ENCODE measurements at regions not wholly inside any gene's neighbourhood (a gene's known extent, or its start where the extent isn't known, plus 50 kb on each side); places are given as distances from the start of the nearest gene placed in this dataset.

DNA sequence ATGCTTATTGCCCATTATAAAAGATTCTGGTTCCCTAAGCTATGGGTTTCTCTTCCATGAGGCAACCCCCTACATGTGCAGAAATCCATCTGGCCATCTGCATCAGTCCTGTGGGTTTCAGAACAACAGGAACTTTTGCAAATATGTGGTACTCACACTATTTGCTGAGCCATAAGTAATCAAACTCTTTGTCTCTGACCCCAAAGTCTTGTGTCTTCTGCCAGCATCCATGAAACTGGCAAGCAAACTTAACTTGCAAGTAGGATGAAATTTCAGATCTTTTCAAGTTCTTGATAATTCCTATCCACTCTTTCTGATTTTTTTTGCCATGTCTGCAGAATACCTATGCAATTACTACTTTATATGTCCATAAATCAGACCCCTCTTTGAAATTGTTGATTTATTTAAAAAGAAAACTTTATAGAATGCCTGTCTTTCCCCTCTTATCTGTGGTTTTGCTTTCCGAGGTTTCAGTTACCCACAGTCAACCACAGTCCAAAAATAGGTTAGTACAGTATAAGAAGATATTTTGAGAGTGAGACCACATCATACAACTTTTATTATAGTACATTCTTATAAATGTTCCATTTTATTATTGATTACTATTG is 158.4 kb upstream of the IRX3 start:
- Histone ChIP-seq H3K4me1 (ENCODE audit: control insufficient read depth in 1 of 2, insufficient read depth in 2 of 2, low read length in 2 of 2) (no peaks in the 10 kb centered on the region), H3K4me3 (ENCODE audit: low read length in 2 of 2) (no peak overlapping the region), H3K36me3 (ENCODE audit: control insufficient read depth in 1 of 2, insufficient read depth in 2 of 2, low read length in 1 of 2) (no peaks in the 10 kb centered on the region), H3K27ac (ENCODE audit: low read depth in 1 of 2, low read length in 2 of 2) (no peak overlapping the region), H3K9me3 (ENCODE audit: control insufficient read depth, low read length) (peaks cover 7% of the 10 kb centered on the region), H3K27me3 (ENCODE audit: control insufficient read depth in 1 of 2, insufficient read depth in 2 of 2, low read length in 1 of 2) (no peaks in the 10 kb centered on the region)
- intact Hi-C loops (cut with DNase I), result no loop called here
- WGBS, 2 donors, result 15 to 17% methylated on average over 1 of the region's 1 CpG
- ATAC-seq (ENCODE audit: low FRiP score), result no peak
- DNase-seq, result no peak

DNA sequence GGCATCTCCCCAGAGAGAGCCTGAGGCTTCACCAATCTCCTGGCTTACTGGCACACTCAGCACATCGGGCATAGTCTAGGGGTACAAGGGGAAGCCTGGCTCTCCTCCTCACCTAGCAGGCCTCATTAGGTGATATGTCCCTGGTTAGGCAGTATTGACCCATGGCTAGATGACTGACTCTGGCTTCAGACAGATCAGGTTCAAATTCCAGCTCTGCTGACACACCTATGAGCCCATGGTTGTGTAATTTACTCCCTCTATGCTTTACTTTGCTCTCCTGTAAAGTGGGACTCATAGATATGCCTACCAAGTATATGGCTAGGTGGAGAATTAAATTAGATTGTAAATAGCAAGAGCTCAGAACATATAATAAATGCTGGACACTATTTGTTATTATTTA is 157.3 kb upstream of the IRX3 start:
- H3K27ac ChIP-seq (ENCODE audit: low read depth in 1 of 2, low read length in 2 of 2), result no peak overlapping the region
- intact Hi-C loops (cut with DNase I), result no loop called here
- DNase-seq (no peak), ATAC-seq (ENCODE audit: low FRiP score) (no peak)
- 98 to 100% methylated on average over 1 of the region's 1 CpG for WGBS, 2 donors
- H3K4me3 ChIP-seq (ENCODE audit: low read length in 2 of 2), result no peak overlapping the region
- H3K4me1 ChIP-seq (ENCODE audit: control insufficient read depth in 1 of 2, insufficient read depth in 2 of 2, low read length in 2 of 2), result no peaks in the 10 kb centered on the region
- H3K36me3 ChIP-seq (ENCODE audit: control insufficient read depth in 1 of 2, insufficient read depth in 2 of 2, low read length in 1 of 2), result no peaks in the 10 kb centered on the region
- peaks cover 7% of the 10 kb centered on the region for H3K9me3 ChIP-seq (ENCODE audit: control insufficient read depth, low read length)
- H3K27me3 ChIP-seq (ENCODE audit: control insufficient read depth in 1 of 2, insufficient read depth in 2 of 2, low read length in 1 of 2), result no peaks in the 10 kb centered on the region

DNA sequence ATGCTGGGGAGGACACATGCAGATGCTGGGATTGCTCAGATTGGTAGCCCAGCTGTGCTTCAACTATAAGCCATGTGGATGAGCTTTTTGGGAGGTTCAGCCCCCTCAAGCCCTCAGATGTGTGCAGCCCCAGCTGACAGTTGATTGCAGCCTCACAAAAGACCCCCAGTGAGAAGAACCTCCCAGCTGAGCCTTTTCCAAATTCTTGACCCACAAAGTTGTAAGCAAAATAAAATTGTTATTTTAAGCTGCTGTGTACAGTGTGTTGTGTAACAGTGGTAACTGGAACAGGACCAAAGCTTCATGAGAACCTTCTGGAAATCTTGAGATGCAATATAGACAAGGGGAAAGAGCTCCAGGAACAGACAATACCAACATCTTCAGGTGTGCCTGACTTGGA is 156.8 kb upstream of the IRX3 start:
- no peaks in the 10 kb centered on the region for H3K27me3 ChIP-seq (ENCODE audit: control insufficient read depth in 1 of 2, insufficient read depth in 2 of 2, low read length in 1 of 2)
- intact Hi-C loops (cut with DNase I), result no loop called here

GRCh38 chr16:54442864-54443263 is 156.3 kb upstream of the IRX3 start:
- WGBS, 2 donors, result 86 to 88% methylated on average over 5 of the region's 5 CpGs
- Histone ChIP-seq H3K27ac (ENCODE audit: low read depth in 1 of 2, low read length in 2 of 2) (no peak overlapping the region), H3K9me3 (ENCODE audit: control insufficient read depth, low read length) (peaks cover 7% of the 10 kb centered on the region), H3K4me3 (ENCODE audit: low read length in 2 of 2) (no peak overlapping the region), H3K4me1 (ENCODE audit: control insufficient read depth in 1 of 2, insufficient read depth in 2 of 2, low read length in 2 of 2) (no peaks in the 10 kb centered on the region), H3K36me3 (ENCODE audit: control insufficient read depth in 1 of 2, insufficient read depth in 2 of 2, low read length in 1 of 2) (no peaks in the 10 kb centered on the region), H3K27me3 (ENCODE audit: control insufficient read depth in 1 of 2, insufficient read depth in 2 of 2, low read length in 1 of 2) (no peaks in the 10 kb centered on the region)
- intact Hi-C loops (cut with DNase I), result no loop called here
- ATAC-seq (ENCODE audit: low FRiP score) (no peak), DNase-seq (no peak)

More for the DNA sequence above, 156.8 kb upstream of the IRX3 start:
- peaks cover 7% of the 10 kb centered on the region for H3K9me3 ChIP-seq (ENCODE audit: control insufficient read depth, low read length)
- H3K27ac ChIP-seq (ENCODE audit: low read depth in 1 of 2, low read length in 2 of 2), result no peak overlapping the region
- ATAC-seq (ENCODE audit: low FRiP score) (no peak), DNase-seq (no peak)
- H3K36me3 ChIP-seq (ENCODE audit: control insufficient read depth in 1 of 2, insufficient read depth in 2 of 2, low read length in 1 of 2), result no peaks in the 10 kb centered on the region
- H3K4me3 ChIP-seq (ENCODE audit: low read length in 2 of 2), result no peak overlapping the region
- no peaks in the 10 kb centered on the region for H3K4me1 ChIP-seq (ENCODE audit: control insufficient read depth in 1 of 2, insufficient read depth in 2 of 2, low read length in 2 of 2)

DNA sequence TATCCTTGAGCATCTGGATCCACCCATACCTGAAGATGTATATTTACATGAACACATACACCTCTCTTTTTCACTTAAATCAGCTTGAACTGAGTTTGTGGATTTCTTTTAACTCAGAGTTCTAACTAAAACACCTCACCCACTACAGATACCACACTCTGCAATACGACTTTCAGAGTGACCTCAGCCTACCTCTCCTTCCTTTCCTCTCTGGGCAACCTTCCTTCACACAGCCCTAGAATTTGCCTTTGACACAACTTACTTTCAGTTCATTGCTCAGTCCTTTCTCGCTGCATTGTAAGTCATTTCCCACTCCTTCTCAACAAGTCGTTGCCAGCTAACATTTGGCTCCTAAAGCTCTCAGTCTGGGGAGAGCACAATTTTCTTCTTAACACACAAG is 151.9 kb upstream of the IRX3 start:
- intact Hi-C loops (cut with DNase I), result no loop called here
- Histone ChIP-seq H3K4me3 (ENCODE audit: low read length in 2 of 2) (no peak overlapping the region), H3K36me3 (ENCODE audit: control insufficient read depth in 1 of 2, insufficient read depth in 2 of 2, low read length in 1 of 2) (no peaks in the 10 kb centered on the region), H3K4me1 (ENCODE audit: control insufficient read depth in 1 of 2, insufficient read depth in 2 of 2, low read length in 2 of 2) (no peaks in the 10 kb centered on the region), H3K27ac (ENCODE audit: low read depth in 1 of 2, low read length in 2 of 2) (no peak overlapping the region), H3K27me3 (ENCODE audit: control insufficient read depth in 1 of 2, insufficient read depth in 2 of 2, low read length in 1 of 2) (no peaks in the 10 kb centered on the region), H3K9me3 (ENCODE audit: control insufficient read depth, low read length) (peaks cover 3% of the 10 kb centered on the region)
- no peak for DNase-seq
- ATAC-seq (ENCODE audit: low FRiP score), result no peak
- WGBS, 2 donors, result 59 to 65% methylated on average over 3 of the region's 3 CpGs

- no peak overlapping the region for H3K27ac ChIP-seq (ENCODE audit: low read depth in 1 of 2, low read length in 2 of 2)
- intact Hi-C loops (cut with DNase I), result no loop called here
- H3K4me3 ChIP-seq (ENCODE audit: low read length in 2 of 2), result no peak overlapping the region
- no peaks in the 10 kb centered on the region for H3K4me1 ChIP-seq (ENCODE audit: control insufficient read depth in 1 of 2, insufficient read depth in 2 of 2, low read length in 2 of 2)
- ATAC-seq (ENCODE audit: low FRiP score) (no peak), DNase-seq (no peak)
- H3K27me3 ChIP-seq (ENCODE audit: control insufficient read depth in 1 of 2, insufficient read depth in 2 of 2, low read length in 1 of 2), result no peaks in the 10 kb centered on the region
- H3K36me3 ChIP-seq (ENCODE audit: control insufficient read depth in 1 of 2, insufficient read depth in 2 of 2, low read length in 1 of 2), result no peaks in the 10 kb centered on the region
- WGBS, 2 donors, result 76 to 80% methylated on average over 4 of the region's 4 CpGs
- no peaks in the 10 kb centered on the region for H3K9me3 ChIP-seq (ENCODE audit: control insufficient read depth, low read length)
These were observed 151.3 kb upstream of the IRX3 start for GRCh38 chr16:54437921-54438320.

DNA sequence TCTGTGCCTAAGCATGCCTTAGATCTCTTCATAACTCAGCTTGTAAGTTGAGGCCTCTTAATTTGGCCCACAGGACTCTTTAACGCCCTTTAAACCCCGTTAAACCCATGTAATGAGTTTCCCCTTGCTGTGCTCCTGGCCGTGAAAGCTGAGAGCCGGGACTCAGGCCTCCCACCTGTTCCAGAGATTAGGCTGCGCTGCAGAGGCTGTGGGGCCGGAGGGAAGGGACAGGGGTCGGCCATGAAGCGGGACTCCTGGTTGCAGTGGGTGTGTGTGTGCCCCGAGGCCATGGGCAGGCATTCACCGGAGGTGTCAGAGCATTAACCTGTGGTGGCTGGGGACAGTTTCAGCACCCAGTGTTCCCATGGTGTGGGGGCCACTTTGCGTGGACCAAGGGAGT is 150.8 kb upstream of the IRX3 start:
- DNase-seq (no peak), ATAC-seq (ENCODE audit: low FRiP score) (no peak)
- Histone ChIP-seq H3K27me3 (ENCODE audit: control insufficient read depth in 1 of 2, insufficient read depth in 2 of 2, low read length in 1 of 2) (no peaks in the 10 kb centered on the region), H3K36me3 (ENCODE audit: control insufficient read depth in 1 of 2, insufficient read depth in 2 of 2, low read length in 1 of 2) (no peaks in the 10 kb centered on the region), H3K9me3 (ENCODE audit: control insufficient read depth, low read length) (no peaks in the 10 kb centered on the region), H3K4me1 (ENCODE audit: control insufficient read depth in 1 of 2, insufficient read depth in 2 of 2, low read length in 2 of 2) (no peaks in the 10 kb centered on the region), H3K27ac (ENCODE audit: low read depth in 1 of 2, low read length in 2 of 2) (no peak overlapping the region), H3K4me3 (ENCODE audit: low read length in 2 of 2) (no peak overlapping the region)
- 69 to 74% methylated on average over 11 of the region's 11 CpGs for WGBS, 2 donors
- intact Hi-C loops (cut with DNase I), result no loop called here

DNA sequence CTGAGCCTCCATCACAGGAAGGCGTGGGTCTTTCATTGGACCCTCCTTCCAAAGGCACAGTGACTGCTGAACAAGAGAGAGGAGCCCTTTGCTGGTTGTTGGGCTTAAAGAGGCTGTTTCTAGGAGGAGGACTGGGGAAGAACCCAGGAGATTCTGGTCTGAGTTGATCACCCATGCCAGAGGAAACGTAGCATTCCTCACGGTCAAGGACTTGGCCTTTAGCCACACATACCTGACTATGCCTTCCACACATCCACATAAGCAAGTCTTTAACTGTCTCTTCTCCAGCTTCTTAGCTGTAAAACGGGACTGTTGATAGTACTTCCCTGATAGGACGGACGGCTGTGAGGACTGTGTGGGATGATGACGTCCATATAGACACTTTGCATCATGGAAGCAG is 149.8 kb upstream of the IRX3 start:
- Histone ChIP-seq H3K4me3 (ENCODE audit: low read length in 2 of 2) (no peak overlapping the region), H3K4me1 (ENCODE audit: control insufficient read depth in 1 of 2, insufficient read depth in 2 of 2, low read length in 2 of 2) (no peaks in the 10 kb centered on the region), H3K9me3 (ENCODE audit: control insufficient read depth, low read length) (no peaks in the 10 kb centered on the region), H3K27ac (ENCODE audit: low read depth in 1 of 2, low read length in 2 of 2) (no peak overlapping the region), H3K36me3 (ENCODE audit: control insufficient read depth in 1 of 2, insufficient read depth in 2 of 2, low read length in 1 of 2) (no peaks in the 10 kb centered on the region), H3K27me3 (ENCODE audit: control insufficient read depth in 1 of 2, insufficient read depth in 2 of 2, low read length in 1 of 2) (no peaks in the 10 kb centered on the region)
- intact Hi-C loops (cut with DNase I), result no loop called here
- DNase-seq (no peak), ATAC-seq (ENCODE audit: low FRiP score) (no peak)
- 68 to 70% methylated on average over 7 of the region's 7 CpGs for whole genome bisulfite sequencing, 2 donors

- no peak overlapping the region for H3K4me3 ChIP-seq (ENCODE audit: low read length in 2 of 2)
- H3K4me1 ChIP-seq (ENCODE audit: control insufficient read depth in 1 of 2, insufficient read depth in 2 of 2, low read length in 2 of 2), result no peaks in the 10 kb centered on the region
- 94% methylated on average over 1 of the region's 1 CpG for WGBS, 2 donors
- no peak overlapping the region for H3K27ac ChIP-seq (ENCODE audit: low read depth in 1 of 2, low read length in 2 of 2)
- intact Hi-C loops (cut with DNase I), result no loop called here
- peaks cover 4% of the 10 kb centered on the region for H3K9me3 ChIP-seq (ENCODE audit: control insufficient read depth, low read length)
- no peaks in the 10 kb centered on the region for H3K36me3 ChIP-seq (ENCODE audit: control insufficient read depth in 1 of 2, insufficient read depth in 2 of 2, low read length in 1 of 2)
- no peaks in the 10 kb centered on the region for H3K27me3 ChIP-seq (ENCODE audit: control insufficient read depth in 1 of 2, insufficient read depth in 2 of 2, low read length in 1 of 2)
- no peak for DNase-seq
- no peak for ATAC-seq (ENCODE audit: low FRiP score)
These were observed 148.3 kb upstream of the IRX3 start for GRCh38 chr16:54434859-54435258.

All from aorta (tissue), 5 donors.